Activated CD4-positive, alpha-beta memory T cell treated with anti-CD3 and anti-CD28 coated beads, Interleukin-2, amount 10 ng/mL, durations not matched to agents 7 days and 5 days (primary cell): ENCODE measurements at regions not wholly inside any gene's neighbourhood (a gene's known extent, or its start where the extent isn't known, plus 50 kb on each side); places are given as distances from the start of the nearest gene placed in this dataset.
"Not testable (repeated sequence)": the region's sequence is repeated elsewhere in the genome, so short reads cannot be mapped to it uniquely, and the experiment has no call there.

Experiments
- CTCF ChIA-PET: fragments of 350-600 bp; sonication (Branson Sonifier 250); formaldehyde crosslinking; loops from one replicate; lab custom pipeline; 2021; ENCODE audit warnings: antibody characterized with exemption, inconsistent platforms; lab: Charles Lee
- POLR2A ChIA-PET: fragments of 350-600 bp; sonication (Branson Sonifier 250); formaldehyde crosslinking; loops from one replicate; lab custom pipeline; 2021; ENCODE audit warnings: antibody characterized with exemption; lab: Charles Lee
- DNase-seq: peaks from one replicate; pipeline ENCODE4 v3.0.0-alpha.2; 2020
- H3K27ac Mint-ChIP-seq: one replicate; pipeline ENCODE4 v1.8.0; 2021; ENCODE audit warnings: mild to moderate bottlenecking, mixed read lengths
- H3K27me3 Mint-ChIP-seq: one replicate; pipeline ENCODE4 v1.8.0; 2021; ENCODE audit warnings: mixed read lengths
- H3K36me3 Mint-ChIP-seq: one replicate; pipeline ENCODE4 v1.8.0; 2021; ENCODE audit warnings: low read depth, mixed read lengths
- H3K4me1 Mint-ChIP-seq: one replicate; pipeline ENCODE4 v1.8.0; 2021; ENCODE audit warnings: mixed read lengths
- H3K4me3 Mint-ChIP-seq: one replicate; pipeline ENCODE4 v1.8.0; 2021; ENCODE audit warnings: mild to moderate bottlenecking, mixed read lengths
- H3K9me3 Mint-ChIP-seq: one replicate; pipeline ENCODE4 v1.8.0; 2021; ENCODE audit warnings: mixed read lengths

GRCh38 chr5:103676198-103676597 lies 113.6 kb upstream of the NUDT12 start:
- H3K27ac Mint-ChIP-seq, H3K9me3 Mint-ChIP-seq, H3K4me3 Mint-ChIP-seq, CTCF ChIA-PET, H3K36me3 Mint-ChIP-seq, POLR2A ChIA-PET, H3K27me3 Mint-ChIP-seq, H3K4me1 Mint-ChIP-seq, DNase-seq: not testable (repeated sequence)

- H3K9me3 Mint-ChIP-seq: no peaks in the 10 kb centered on the region
- no peak for DNase-seq
- H3K36me3 Mint-ChIP-seq: no peaks in the 10 kb centered on the region
- no peak overlapping the region for H3K4me3 Mint-ChIP-seq
- no peaks in the 10 kb centered on the region for H3K4me1 Mint-ChIP-seq
- H3K27ac Mint-ChIP-seq: no peak overlapping the region
- ChIA-PET CTCF (no interaction called here), POLR2A (no interaction called here)
- H3K27me3 Mint-ChIP-seq: no peaks in the 10 kb centered on the region
Observed at GRCh38 chr5:103674739-103675138, 112.2 kb upstream of the NUDT12 start.

DNA sequence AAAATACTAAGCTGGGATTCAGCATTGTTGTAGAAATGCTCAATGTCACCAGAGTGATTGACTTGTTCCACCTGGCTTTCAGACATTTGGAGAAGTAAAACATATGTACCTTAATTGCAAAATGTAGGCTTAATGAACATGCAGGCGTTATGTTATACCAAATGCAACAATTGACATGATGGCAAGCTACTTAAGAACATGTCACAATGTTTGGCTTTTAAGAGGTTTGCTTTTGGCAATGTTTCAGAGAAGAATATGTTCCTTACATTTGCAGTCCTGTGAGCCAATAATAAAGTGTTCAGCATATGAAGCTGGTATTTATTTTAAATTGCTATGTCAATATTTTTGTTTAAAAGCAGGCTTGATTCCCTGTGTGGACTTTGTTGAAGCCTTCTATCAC lies 111.7 kb upstream of the NUDT12 start:
- no peaks in the 10 kb centered on the region for H3K4me1 Mint-ChIP-seq
- no peaks in the 10 kb centered on the region for H3K27me3 Mint-ChIP-seq
- no peaks in the 10 kb centered on the region for H3K9me3 Mint-ChIP-seq
- H3K27ac Mint-ChIP-seq: no peak overlapping the region
- POLR2A ChIA-PET: no interaction called here
- no peak for DNase-seq
- H3K4me3 Mint-ChIP-seq: no peak overlapping the region
- no peaks in the 10 kb centered on the region for H3K36me3 Mint-ChIP-seq
- CTCF ChIA-PET: no interaction called here

DNA sequence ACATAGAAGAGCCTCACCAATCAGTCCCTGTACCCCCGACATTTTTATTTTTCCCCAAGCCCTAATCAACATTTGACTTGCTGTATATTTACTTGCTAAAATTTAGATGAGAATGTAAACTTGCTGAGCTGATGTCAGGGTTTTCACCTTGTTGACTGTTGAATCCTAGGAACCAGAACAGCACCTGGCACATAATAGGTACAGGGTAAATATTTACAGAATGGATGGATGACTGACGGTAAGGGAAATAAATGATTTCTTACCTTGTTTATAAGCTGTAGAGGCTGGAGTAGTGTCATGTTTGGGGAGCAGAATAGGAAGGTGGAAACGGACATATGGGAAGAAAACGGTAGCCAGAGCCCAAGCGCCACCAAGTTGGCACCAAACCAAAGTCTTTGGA lies 107.0 kb upstream of the NUDT12 start:
- H3K9me3 Mint-ChIP-seq: no peaks in the 10 kb centered on the region
- H3K27ac Mint-ChIP-seq: no peak overlapping the region
- H3K4me1 Mint-ChIP-seq: no peaks in the 10 kb centered on the region
- no peaks in the 10 kb centered on the region for H3K36me3 Mint-ChIP-seq
- CTCF ChIA-PET: no interaction called here
- POLR2A ChIA-PET: no interaction called here
- no peak overlapping the region for H3K4me3 Mint-ChIP-seq
- DNase-seq: no peak
- no peaks in the 10 kb centered on the region for H3K27me3 Mint-ChIP-seq

DNA sequence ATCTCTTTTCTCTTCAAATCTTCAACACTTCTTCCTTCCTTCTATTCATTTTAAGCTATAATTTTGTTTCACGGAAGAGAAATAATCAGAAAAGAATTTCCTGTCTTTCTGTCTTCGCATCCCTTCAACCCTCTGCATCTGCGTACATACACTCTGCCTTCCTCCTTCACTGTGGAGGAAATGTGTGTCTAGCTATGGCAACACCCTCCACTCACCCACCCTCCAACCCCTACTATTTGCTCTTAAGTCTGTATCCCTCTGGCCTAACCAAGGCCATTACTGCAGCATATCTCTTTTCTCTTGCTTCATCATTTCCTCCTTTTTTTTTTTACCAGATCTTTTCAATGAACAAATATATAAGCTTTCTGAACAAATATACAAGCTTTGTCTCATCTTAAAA lies 105.7 kb upstream of the NUDT12 start:
- DNase-seq: no peak
- POLR2A ChIA-PET: no interaction called here
- CTCF ChIA-PET: interaction anchor here (0.7 kb wide), 1 partner anchor 1913 kb away, joined by 8 read pairs; no protein-coding TSS in a partner anchor
- Mint-ChIP-seq H3K36me3 (no peaks in the 10 kb centered on the region), H3K9me3 (peaks cover 4% of the 10 kb centered on the region), H3K4me3 (no peak overlapping the region), H3K4me1 (no peaks in the 10 kb centered on the region), H3K27ac (no peak overlapping the region), H3K27me3 (no peaks in the 10 kb centered on the region)

DNA sequence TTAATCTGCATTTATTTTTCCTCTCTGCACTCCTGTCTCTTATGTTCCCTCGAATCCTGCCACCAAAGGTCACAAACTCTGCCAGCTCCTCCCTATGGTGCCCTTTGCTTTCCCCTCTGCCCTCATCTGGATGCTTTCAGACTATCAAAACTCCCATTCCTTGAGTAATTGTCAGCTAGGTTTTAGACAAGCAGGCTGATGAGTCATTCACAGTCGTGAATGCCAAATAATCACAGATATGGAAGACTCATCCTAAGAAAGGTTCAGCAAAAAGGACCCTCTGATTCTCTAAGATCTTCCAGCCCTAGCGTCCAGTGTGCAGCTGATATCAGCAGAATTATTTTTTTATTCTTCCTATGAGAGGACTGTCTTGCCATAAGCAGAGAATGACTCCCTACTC lies 104.5 kb upstream of the NUDT12 start:
- Mint-ChIP-seq H3K36me3 (no peaks in the 10 kb centered on the region), H3K4me3 (no peak overlapping the region), H3K27me3 (no peaks in the 10 kb centered on the region), H3K4me1 (no peaks in the 10 kb centered on the region), H3K27ac (no peak overlapping the region), H3K9me3 (peaks cover 6% of the 10 kb centered on the region)
- POLR2A ChIA-PET: no interaction called here
- CTCF ChIA-PET: no interaction called here
- DNase-seq: no peak

DNA sequence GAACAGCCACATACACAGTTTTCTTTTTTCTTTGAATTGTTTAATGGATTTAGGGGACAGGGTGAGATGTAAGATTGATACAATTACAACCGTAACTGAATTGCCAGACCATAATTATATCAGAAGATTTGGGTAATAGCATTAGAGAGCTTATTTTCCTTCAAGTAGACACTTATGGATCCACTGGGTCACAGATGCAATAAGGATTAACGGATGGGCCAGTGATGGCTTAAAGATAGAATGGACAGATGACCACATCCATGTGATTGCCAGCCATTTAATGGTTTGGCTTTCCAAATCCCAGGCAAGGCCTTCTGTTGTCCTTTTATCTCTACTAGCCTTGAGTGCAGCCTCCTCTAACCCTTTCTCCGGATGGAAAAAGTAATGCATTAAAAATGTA lies 94.7 kb upstream of the NUDT12 start:
- Mint-ChIP-seq H3K27me3 (no peaks in the 10 kb centered on the region), H3K4me3 (no peak overlapping the region), H3K4me1 (no peaks in the 10 kb centered on the region), H3K36me3 (no peaks in the 10 kb centered on the region), H3K9me3 (no peaks in the 10 kb centered on the region), H3K27ac (no peak overlapping the region)
- DNase-seq: no peak
- CTCF ChIA-PET: no interaction called here
- POLR2A ChIA-PET: no interaction called here

GRCh38 chr5:103648086-103648485 lies 85.5 kb upstream of the NUDT12 start:
- H3K36me3 Mint-ChIP-seq: no peaks in the 10 kb centered on the region
- POLR2A ChIA-PET: no interaction called here
- DNase-seq: no peak
- H3K4me3 Mint-ChIP-seq: no peak overlapping the region
- H3K9me3 Mint-ChIP-seq: no peaks in the 10 kb centered on the region
- CTCF ChIA-PET: no interaction called here
- H3K27me3 Mint-ChIP-seq: no peaks in the 10 kb centered on the region
- no peaks in the 10 kb centered on the region for H3K4me1 Mint-ChIP-seq
- H3K27ac Mint-ChIP-seq: no peak overlapping the region

GRCh38 chr5:103646698-103647614 lies 84.4 kb upstream of the NUDT12 start:
- H3K4me3 Mint-ChIP-seq: no peak overlapping the region
- H3K27ac Mint-ChIP-seq: no peak overlapping the region
- ChIA-PET POLR2A (no interaction called here), CTCF (no interaction called here)
- no peak for DNase-seq
- H3K9me3 Mint-ChIP-seq: no peaks in the 10 kb centered on the region
- H3K36me3 Mint-ChIP-seq: no peaks in the 10 kb centered on the region
- H3K27me3 Mint-ChIP-seq: no peaks in the 10 kb centered on the region
- H3K4me1 Mint-ChIP-seq: no peaks in the 10 kb centered on the region

- H3K4me1 Mint-ChIP-seq: no peaks in the 10 kb centered on the region
- H3K27ac Mint-ChIP-seq: no peak overlapping the region
- ChIA-PET POLR2A (no interaction called here), CTCF (no interaction called here)
- no peaks in the 10 kb centered on the region for H3K27me3 Mint-ChIP-seq
- no peak for DNase-seq
- no peaks in the 10 kb centered on the region for H3K36me3 Mint-ChIP-seq
- H3K9me3 Mint-ChIP-seq: no peaks in the 10 kb centered on the region
- H3K4me3 Mint-ChIP-seq: no peak overlapping the region
Observed at GRCh38 chr5:103645816-103646215, 83.2 kb upstream of the NUDT12 start.

- no peaks in the 10 kb centered on the region for H3K9me3 Mint-ChIP-seq
- H3K4me1 Mint-ChIP-seq: no peaks in the 10 kb centered on the region
- no peak overlapping the region for H3K4me3 Mint-ChIP-seq
- DNase-seq: no peak
- no peaks in the 10 kb centered on the region for H3K36me3 Mint-ChIP-seq
- no peaks in the 10 kb centered on the region for H3K27me3 Mint-ChIP-seq
- H3K27ac Mint-ChIP-seq: no peak overlapping the region
- ChIA-PET CTCF (no interaction called here), POLR2A (no interaction called here)
Observed at GRCh38 chr5:103638979-103639378, 76.4 kb upstream of the NUDT12 start.

DNA sequence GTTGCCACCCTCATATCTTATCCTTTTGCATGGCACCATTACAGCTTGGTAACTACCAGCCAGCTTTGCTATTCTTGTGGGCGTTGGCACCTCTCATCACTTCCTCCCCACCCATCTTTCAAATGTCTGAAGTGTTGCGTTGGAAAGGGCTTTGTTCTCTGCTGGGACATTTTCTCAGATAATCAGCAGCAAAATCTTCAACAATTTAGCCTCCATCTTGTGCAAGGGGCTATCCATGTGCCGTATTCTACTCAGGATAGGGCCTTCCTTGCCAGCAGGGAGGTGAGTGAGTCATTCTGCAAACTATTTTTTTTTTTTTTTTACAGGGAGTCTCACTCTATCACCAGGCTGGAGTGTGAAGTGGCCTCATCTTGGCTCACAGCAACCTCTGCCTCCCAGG lies 62.1 kb upstream of the NUDT12 start:
- Mint-ChIP-seq H3K4me1 (no peaks in the 10 kb centered on the region), H3K27me3 (no peaks in the 10 kb centered on the region), H3K36me3 (no peaks in the 10 kb centered on the region), H3K27ac (no peak overlapping the region), H3K9me3 (no peaks in the 10 kb centered on the region), H3K4me3 (no peak overlapping the region)
- DNase-seq: no peak
- ChIA-PET CTCF (no interaction called here), POLR2A (no interaction called here)

DNA sequence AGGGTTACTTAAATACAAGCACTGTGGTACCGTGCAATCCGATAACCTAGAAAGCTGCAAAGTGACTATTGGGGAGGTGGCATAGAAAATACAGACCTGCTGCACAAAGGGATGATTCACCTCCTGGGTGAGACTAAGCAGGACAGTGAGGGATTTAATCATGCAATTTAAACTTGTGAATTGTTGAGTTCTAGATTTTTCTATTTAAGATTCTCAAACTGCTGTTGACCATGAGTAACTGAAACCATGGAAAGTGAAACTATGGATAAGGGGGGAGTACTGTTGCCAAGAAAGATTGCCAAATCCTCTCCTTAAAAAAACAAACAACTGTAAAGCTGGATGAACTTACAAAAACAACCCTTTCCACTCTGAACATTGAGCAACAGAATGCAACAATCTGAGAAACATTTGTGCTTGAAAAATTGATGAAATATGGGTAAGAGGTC lies 61.5 kb upstream of the NUDT12 start:
- Mint-ChIP-seq H3K9me3 (no peaks in the 10 kb centered on the region), H3K27me3 (no peaks in the 10 kb centered on the region)

GRCh38 chr5:103623425-103623824 lies 60.8 kb upstream of the NUDT12 start:
- DNase-seq: no peak
- Mint-ChIP-seq H3K27me3 (no peaks in the 10 kb centered on the region), H3K27ac (no peak overlapping the region), H3K9me3 (no peaks in the 10 kb centered on the region), H3K4me1 (no peaks in the 10 kb centered on the region), H3K4me3 (no peak overlapping the region), H3K36me3 (no peaks in the 10 kb centered on the region)
- ChIA-PET CTCF (no interaction called here), POLR2A (no interaction called here)

More for the DNA sequence above, 61.5 kb upstream of the NUDT12 start:
- ChIA-PET CTCF (no interaction called here), POLR2A (no interaction called here)
- DNase-seq: no peak
- Mint-ChIP-seq H3K36me3 (no peaks in the 10 kb centered on the region), H3K4me1 (no peaks in the 10 kb centered on the region), H3K4me3 (no peak overlapping the region), H3K27ac (no peak overlapping the region)
